ENCODE measurements at regions not wholly inside any gene's neighbourhood (a gene's known extent, or its start where the extent isn't known, plus 50 kb on each side); places are given as distances from the start of the nearest gene placed in this dataset.

DNA sequence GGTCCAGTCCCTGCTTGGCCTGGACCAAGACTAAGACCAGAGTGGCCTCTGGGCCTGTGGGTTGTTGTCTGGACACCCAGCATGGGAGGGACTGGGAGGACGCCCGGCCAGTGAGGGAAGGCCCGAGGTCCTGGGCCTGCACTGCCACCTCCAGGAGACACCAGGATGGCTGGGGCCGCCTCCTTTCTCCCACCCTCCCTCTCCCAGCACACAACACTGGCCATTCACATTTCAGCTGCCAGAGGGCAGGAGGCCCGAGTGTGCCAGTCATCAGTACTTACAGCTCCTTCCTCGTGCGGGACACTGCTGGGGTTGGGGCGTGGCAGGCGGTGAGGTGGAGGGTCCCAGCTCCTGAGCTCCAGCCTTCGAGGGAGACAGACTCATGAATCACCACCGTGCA lies 133.5 kb downstream of the ASB1 start:
- no peak for DNase-seq (ENCODE audit: low spot score)

GRCh38 chr2:238561230-238561629 lies 134.5 kb downstream of the ASB1 start:
- no peak for DNase-seq (ENCODE audit: low spot score)

DNA sequence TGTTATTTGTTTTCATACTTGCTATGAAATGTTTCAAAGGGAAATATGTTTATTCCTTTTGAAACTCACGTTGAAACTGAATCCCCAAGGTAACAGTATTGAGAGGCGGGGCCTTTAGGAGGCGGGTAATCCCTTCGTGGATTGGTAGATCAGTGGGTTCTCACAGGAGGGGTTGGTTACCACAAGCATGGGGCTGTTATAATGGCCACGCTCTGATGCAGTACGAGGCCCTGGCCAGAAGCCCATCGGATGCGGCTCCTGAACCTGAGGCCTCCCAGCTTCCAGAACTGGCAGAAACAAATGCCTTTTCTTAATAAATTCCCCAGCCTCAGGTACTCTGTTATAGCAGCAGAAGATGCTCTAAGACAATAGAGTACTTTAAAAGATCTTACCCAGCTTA lies 135.7 kb downstream of the ASB1 start:
- no peak for DNase-seq (ENCODE audit: low spot score)

DNA sequence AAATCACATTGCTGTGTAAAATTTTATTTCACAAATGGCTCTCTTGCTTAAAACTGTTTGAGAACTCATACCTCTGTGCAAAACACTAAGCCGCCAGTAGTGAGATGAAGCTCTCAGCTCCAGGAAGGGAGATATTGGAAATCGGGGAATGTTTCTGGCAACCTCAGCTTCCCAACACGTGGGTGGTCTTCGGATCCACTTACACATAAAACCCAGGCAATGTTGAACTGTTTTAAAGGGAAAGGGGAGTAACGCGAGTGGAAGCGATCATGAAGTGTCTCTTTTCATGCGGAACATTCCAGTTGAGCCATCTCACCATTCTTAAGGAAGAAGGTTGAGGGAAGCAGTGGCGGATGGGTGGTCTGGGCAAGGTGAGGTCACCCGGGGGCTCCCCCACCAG lies 136.8 kb downstream of the ASB1 start:
- DNase-seq (ENCODE audit: low spot score), result no peak

- no peak for DNase-seq (ENCODE audit: low spot score)
Measured at GRCh38 chr2:238564286-238564920, 137.7 kb downstream of the ASB1 start.

- no peak for DNase-seq (ENCODE audit: low spot score)
Measured at GRCh38 chr2:238565031-238565430, 138.3 kb downstream of the ASB1 start.

DNA sequence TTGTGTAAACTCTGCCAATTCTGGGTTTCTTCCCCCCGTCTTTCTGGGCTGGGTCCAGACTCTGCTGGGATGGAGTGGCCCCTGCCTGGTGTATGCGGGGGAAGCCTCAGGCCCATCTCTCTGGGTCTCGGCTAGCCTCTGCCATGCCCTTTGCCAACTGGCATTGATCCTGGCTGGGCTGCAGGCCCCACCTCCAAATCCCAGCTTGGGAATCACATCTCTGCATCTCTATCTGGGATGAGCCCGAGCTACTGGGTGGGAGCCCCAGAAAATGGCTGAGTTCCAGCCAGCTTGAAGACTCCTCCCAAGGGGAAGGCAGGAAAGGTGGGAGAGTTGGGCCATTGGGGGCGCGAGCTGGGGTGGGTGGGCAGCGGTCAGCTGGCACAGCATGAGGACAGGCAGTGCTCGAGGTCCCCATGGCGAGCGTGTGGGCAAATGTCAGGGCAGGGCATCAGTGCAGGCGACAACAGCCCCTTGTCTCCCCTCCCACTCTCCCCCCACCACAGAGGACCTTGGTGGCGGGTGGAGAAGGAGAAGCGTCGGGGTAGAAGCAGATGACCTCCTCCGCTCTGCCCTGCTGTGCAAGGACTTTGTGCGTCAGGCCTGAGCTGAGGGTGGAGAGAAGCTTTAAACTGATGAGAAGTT lies 139.4 kb downstream of the ASB1 start:
- no peak for DNase-seq (ENCODE audit: low spot score)

DNA sequence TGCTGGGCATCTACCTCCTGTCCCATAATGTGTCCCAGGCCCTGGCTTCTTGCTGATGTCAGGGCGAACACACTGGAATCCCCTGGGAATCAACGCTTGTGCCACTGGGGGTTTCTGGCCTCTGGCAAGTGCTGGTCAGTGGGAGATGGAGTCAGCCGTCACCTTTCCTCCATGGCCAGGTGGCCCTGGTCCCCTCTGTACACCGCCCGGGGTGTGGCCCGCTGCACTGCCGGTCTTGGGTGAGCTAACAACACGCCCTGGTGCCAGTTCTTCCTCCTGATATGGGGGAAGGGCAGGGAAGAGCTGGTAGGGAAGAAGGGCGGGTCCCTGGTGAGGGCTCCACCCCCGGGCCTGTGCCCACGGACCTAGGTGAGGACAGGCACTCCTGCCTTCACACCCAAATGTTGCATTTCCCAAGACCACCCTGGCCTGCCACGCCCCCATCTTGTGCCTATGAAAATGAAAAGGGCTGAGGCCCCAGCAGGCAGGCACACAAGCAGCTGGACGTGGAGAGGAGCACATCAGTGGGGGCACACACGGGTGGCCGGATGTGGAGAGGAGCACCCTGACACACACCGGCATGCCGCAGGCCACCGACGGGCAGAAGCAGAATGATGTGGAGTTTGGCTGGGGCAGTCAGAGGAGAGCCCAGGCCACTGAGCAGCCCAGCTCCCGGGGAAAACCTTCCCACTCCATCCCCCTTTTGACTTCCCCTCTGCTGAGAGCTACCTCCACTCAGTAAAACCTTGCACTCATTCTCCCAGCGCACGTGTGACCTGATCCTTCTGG lies 140.5 kb downstream of the ASB1 start:
- no peak for DNase-seq (ENCODE audit: low spot score)

DNA sequence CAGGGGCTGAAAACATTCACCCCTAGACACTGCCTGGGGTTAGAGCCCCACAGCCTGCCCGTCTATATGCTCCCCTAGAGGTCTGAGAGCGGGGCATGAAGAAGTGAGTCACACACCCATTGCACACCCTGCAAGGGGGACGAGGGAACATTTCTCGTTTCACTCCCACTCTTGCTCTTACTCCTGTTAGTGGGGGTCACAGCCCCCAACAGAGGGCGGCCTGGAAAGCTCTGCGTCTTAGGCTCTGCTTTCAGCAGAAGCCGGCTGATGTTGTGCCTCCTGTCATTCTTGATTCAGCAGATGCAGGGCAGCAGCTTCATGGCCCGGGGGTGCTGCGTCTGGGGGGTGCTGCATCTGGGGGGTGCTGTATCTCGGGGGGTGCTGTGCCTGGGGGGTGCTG lies 141.3 kb downstream of the ASB1 start:
- DNase-seq (ENCODE audit: low spot score), result no peak

DNA sequence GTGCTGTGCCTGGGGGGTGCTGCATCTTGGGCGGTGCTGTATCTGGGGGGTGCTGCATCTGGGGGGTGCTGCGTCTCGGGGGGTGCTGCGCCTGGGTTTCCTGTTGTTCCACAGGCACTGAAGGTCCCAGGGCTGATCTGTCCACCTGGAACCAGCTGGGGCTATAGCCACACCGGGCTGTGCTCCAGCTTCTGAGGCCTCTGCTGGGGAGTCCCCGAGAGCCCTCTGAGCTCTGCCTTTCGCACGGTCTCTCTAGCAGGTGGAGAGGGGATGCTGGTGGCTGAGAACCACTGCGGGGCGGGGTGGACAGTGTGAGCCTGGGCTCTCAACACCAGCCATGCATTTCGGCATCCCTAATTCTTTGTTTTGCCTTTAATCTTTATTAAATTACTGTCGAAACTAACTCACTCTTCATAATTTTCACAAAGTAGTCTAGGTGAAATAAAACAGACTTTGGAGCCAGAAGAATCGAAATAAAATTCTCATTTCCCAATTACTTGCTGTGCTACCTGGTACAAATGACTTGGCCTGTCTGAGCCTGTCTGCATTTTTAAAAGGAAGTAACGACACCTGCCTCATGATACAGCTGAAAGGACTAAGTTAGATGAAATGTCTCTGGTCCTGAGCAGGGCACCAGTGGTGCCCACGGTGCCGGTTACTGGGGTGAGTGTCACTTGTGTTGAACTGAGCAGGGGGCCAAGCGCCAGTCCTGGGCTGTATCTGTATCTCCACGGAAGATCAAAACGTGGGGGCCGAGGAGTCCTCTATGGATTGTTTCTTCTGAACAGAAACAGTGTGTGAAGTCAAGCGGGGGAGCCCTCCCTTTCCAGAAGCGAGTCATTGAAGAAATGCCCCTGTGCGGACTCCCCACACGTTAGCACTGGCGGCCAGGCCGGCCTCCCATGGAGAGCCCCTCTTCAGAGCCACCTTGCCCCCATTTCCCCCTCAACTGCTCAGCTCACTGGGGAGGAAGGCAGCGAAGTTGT lies 142.0 kb downstream of the ASB1 start:
- DNase-seq (ENCODE audit: low spot score), result no peak

GRCh38 chr2:238569507-238570195 lies 142.9 kb downstream of the ASB1 start:
- no peak for DNase-seq (ENCODE audit: low spot score)

DNA sequence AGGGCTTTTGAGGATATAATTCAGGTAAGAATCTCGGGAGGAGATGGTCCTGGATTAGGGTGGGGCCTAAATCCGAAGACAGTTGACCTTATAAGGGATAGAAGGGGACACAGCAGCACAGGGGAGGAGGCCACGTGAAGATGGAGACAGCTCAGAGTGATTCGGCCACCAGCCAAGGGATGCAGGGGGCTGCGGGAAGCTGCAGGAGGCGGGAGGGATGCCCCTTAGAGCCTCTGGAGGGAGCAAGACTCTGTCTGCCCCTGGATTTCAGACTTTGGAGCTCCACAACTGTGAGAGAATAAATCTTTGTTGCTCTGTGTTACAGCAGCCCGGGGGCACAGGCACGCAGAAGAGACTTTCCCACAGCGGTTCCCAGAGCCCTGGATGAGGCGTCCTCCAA lies 143.7 kb downstream of the ASB1 start:
- no peak for DNase-seq (ENCODE audit: low spot score)

- DNase-seq (ENCODE audit: low spot score), result no peak
Measured at GRCh38 chr2:238570926-238571325, 144.2 kb downstream of the ASB1 start.

DNA sequence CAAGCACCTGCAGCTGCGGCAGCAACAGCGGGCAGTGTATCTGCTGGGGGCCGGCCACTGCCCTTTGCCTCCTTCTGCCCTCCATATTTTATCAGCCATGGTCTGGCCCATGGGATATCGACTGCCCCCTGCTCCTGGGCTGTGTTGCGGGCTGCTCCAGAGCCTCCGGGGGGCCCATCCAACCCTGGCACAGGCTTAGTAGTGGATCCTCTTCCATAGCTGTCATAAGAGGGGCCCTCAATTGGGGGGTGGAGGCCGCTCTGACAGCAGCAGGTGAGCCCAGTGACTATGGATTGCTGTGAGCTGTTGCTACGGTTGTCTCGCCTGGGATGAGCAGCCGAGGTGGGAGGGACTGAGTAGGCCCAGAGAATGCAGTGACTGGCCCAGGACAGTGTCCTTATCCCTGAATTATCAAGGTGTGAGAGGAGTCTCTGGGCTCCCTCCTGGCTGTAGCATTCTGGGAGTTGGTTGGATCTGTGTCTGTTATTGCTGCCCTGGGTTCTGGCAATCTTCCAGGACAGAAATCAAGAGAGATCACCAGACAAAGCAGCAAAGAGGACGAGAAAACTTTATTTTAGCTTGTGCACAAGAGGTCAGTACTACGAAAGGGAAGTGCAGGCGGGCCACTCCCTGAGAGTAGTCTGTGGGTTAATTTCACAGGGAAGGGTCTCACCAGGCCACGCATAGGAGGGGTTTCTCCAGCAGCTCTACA lies 145.1 kb downstream of the ASB1 start:
- DNase-seq (ENCODE audit: low spot score), result no peak

DNA sequence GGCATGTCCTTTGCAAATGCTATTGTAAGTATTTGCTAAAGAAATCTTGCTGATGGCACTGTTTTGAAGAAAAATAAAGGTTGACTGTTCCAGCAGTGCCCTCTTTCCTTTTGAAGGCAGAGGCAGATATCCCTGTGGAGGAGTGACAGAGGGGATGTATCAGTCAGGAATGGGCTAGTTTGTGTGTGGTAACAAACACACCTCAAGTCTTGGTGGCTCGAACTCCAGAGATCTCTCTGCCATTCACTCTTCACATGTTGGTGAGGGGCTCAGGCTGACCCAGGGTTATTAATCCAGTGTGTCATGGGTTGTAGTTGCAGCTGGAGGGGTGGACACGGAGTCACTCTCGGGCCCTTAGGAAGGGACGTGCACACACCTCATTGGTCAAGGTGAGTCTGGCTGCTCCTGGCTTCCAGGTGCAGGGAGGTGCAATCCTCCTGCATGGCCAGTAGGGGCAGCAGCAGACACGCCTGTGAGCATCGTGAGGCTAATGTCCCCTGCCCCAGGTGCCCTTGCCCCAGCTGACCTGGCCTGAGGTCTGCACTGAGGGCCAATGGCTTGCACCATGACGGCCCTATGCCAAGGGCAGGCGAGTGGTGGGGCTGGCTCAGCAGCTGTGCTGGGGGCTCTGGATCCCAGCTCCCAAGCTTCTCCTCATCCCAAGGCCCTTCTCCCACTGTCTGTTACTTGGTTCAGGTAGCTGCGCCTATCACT lies 146.5 kb downstream of the ASB1 start:
- no peak for DNase-seq (ENCODE audit: low spot score)

- DNase-seq (ENCODE audit: low spot score), result no peak
Measured at GRCh38 chr2:238573916-238574315, 147.2 kb downstream of the ASB1 start.

- DNase-seq (ENCODE audit: low spot score), result no peak
Measured at GRCh38 chr2:238574490-238575271, 148.0 kb downstream of the ASB1 start.

- no peak for DNase-seq (ENCODE audit: low spot score)
Measured at GRCh38 chr2:238576674-238577073, 149.9 kb downstream of the ASB1 start.

DNA sequence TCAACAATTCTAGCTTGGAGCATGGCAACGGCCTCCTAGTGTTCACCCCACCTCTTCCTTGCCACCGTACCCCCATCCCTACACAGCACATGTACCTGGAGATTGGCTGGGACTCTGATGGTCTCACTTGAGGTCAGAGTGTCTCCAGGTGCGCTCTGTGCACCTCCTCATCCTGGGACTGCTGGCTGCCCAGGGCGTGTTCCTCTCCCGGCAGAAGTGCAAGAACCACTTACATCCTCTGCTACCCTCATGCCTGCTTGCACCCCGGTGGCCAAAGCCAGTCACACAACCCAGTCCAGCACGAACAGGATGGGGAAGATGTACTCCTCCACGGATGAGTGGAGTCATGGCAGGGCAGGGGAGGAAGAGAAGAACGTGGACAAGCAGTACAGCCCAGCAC lies 151.5 kb downstream of the ASB1 start:
- no peak for DNase-seq (ENCODE audit: low spot score)
